C4-2B (cell line): ENCODE measurements at regions not wholly inside any gene's neighbourhood (a gene's known extent, or its start where the extent isn't known, plus 50 kb on each side); places are given as distances from the start of the nearest gene placed in this dataset.

Source experiments
- CTCF ChIP-seq: fragments of 450-650 bp; conservative IDR thresholded peaks from 2 replicates; pipeline ENCODE4 v1.5.1; 2017; ENCODE audit warnings: mild to moderate bottlenecking
- ZFX ChIP-seq: fragments of 450-650 bp; IDR thresholded peaks from 2 replicates; pipeline ENCODE4 v1.6.1; 2017

DNA sequence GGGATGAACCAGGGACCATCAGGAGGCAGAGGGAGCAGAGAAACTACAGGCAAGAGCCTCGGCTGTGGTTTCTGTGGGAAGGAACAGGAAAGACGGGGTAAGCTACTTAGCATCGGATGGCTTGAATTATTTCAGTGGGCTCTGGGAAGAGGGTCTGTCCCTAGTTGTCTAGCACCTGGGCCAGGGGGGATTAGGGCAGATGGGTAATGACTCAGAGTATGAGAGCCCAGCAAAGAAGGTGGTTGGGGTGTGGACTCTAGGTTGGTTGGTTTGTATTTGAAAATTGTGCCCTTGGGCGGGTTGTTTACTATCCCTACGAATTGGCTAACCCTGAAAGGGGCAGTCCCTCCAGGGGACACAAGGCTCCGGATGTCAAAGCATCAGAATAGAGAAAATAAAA lies 148.5 kb upstream of the TAB2 start:
- no peak for TF ChIP-seq CTCF
- no peak for TF ChIP-seq ZFX
